ENCODE measurements at regions not wholly inside any gene's neighbourhood (a gene's known extent, or its start where the extent isn't known, plus 50 kb on each side); places are given as distances from the start of the nearest gene placed in this dataset.

GRCh38 chr18:6593142-6593885 lies 136.2 kb upstream of the ARHGAP28 start:
- Mint-ChIP-seq H3K27me3 (ENCODE audit: unreplicated experiment) (no peaks in the 10 kb centered on the region), H3K27ac (ENCODE audit: unreplicated experiment) (no peak overlapping the region), H3K36me3 (ENCODE audit: unreplicated experiment) (no peaks in the 10 kb centered on the region), H3K9me3 (ENCODE audit: unreplicated experiment) (no peaks in the 10 kb centered on the region), H3K4me3 (ENCODE audit: unreplicated experiment) (no peak overlapping the region), H3K4me1 (ENCODE audit: low read depth, unreplicated experiment) (no peaks in the 10 kb centered on the region)
- no peak for TF ChIP-seq CTCF (IDR thresholded peaks at IDR 0.05; ENCODE audit: partially characterized antibody, unreplicated experiment)
- no peak for DNase-seq

- TF ChIP-seq CTCF (IDR thresholded peaks at IDR 0.05; ENCODE audit: partially characterized antibody, unreplicated experiment) = no peak
- no peaks in the 10 kb centered on the region for H3K4me1 Mint-ChIP-seq (ENCODE audit: low read depth, unreplicated experiment)
- H3K27ac Mint-ChIP-seq (ENCODE audit: unreplicated experiment) = no peak overlapping the region
- no peak for DNase-seq
- H3K36me3 Mint-ChIP-seq (ENCODE audit: unreplicated experiment) = no peaks in the 10 kb centered on the region
- no peak overlapping the region for H3K4me3 Mint-ChIP-seq (ENCODE audit: unreplicated experiment)
- no peaks in the 10 kb centered on the region for H3K27me3 Mint-ChIP-seq (ENCODE audit: unreplicated experiment)
- H3K9me3 Mint-ChIP-seq (ENCODE audit: unreplicated experiment) = no peaks in the 10 kb centered on the region
Measured at GRCh38 chr18:6595666-6596065, 133.8 kb upstream of the ARHGAP28 start.

GRCh38 chr18:6598657-6599056 lies 130.9 kb upstream of the ARHGAP28 start:
- no peaks in the 10 kb centered on the region for H3K9me3 Mint-ChIP-seq (ENCODE audit: unreplicated experiment)
- no peaks in the 10 kb centered on the region for H3K4me1 Mint-ChIP-seq (ENCODE audit: low read depth, unreplicated experiment)
- no peak for TF ChIP-seq CTCF (IDR thresholded peaks at IDR 0.05; ENCODE audit: partially characterized antibody, unreplicated experiment)
- no peaks in the 10 kb centered on the region for H3K36me3 Mint-ChIP-seq (ENCODE audit: unreplicated experiment)
- H3K27ac Mint-ChIP-seq (ENCODE audit: unreplicated experiment) = no peak overlapping the region
- no peaks in the 10 kb centered on the region for H3K27me3 Mint-ChIP-seq (ENCODE audit: unreplicated experiment)
- no peak overlapping the region for H3K4me3 Mint-ChIP-seq (ENCODE audit: unreplicated experiment)
- DNase-seq = no peak

- no peak for TF ChIP-seq CTCF (IDR thresholded peaks at IDR 0.05; ENCODE audit: partially characterized antibody, unreplicated experiment)
- DNase-seq = no peak
- no peak overlapping the region for H3K27ac Mint-ChIP-seq (ENCODE audit: unreplicated experiment)
- no peak overlapping the region for H3K4me3 Mint-ChIP-seq (ENCODE audit: unreplicated experiment)
- no peaks in the 10 kb centered on the region for H3K27me3 Mint-ChIP-seq (ENCODE audit: unreplicated experiment)
- H3K4me1 Mint-ChIP-seq (ENCODE audit: low read depth, unreplicated experiment) = no peaks in the 10 kb centered on the region
- no peaks in the 10 kb centered on the region for H3K9me3 Mint-ChIP-seq (ENCODE audit: unreplicated experiment)
- H3K36me3 Mint-ChIP-seq (ENCODE audit: unreplicated experiment) = no peaks in the 10 kb centered on the region
Measured at GRCh38 chr18:6600667-6601167, 128.8 kb upstream of the ARHGAP28 start.

GRCh38 chr18:6601241-6601640 lies 128.3 kb upstream of the ARHGAP28 start:
- H3K36me3 Mint-ChIP-seq (ENCODE audit: unreplicated experiment) = no peaks in the 10 kb centered on the region
- H3K27me3 Mint-ChIP-seq (ENCODE audit: unreplicated experiment) = no peaks in the 10 kb centered on the region
- no peak for DNase-seq
- H3K4me1 Mint-ChIP-seq (ENCODE audit: low read depth, unreplicated experiment) = no peaks in the 10 kb centered on the region
- no peak for TF ChIP-seq CTCF (IDR thresholded peaks at IDR 0.05; ENCODE audit: partially characterized antibody, unreplicated experiment)
- H3K9me3 Mint-ChIP-seq (ENCODE audit: unreplicated experiment) = no peaks in the 10 kb centered on the region
- no peak overlapping the region for H3K27ac Mint-ChIP-seq (ENCODE audit: unreplicated experiment)
- no peak overlapping the region for H3K4me3 Mint-ChIP-seq (ENCODE audit: unreplicated experiment)

Measured in glutamatergic neuron (in vitro differentiated cells).